Ovary (tissue), 3 donors: ENCODE measurements at regions not wholly inside any gene's neighbourhood (a gene's known extent, or its start where the extent isn't known, plus 50 kb on each side); places are given as distances from the start of the nearest gene placed in this dataset.

Experiments
- CTCF ChIP-seq, 3 donors: fragments of 450-650 bp in 2 of 3; fragments of 200-600 bp in 1 of 3; IDR thresholded peaks; one replicate each; pipeline versions ENCODE4 v1.5.1 to v1.8.0; 2016 to 2022; ENCODE audit warnings: antibody characterized with exemption in 3 of 3, mild to moderate bottlenecking in 1 of 3
- EP300 ChIP-seq: sonication (generic); formaldehyde crosslinking; IDR thresholded peaks from one replicate; pipeline ENCODE4 v1.6.1; 2017; ENCODE audit warnings: antibody characterized with exemption
- POLR2A ChIP-seq: fragments of 450-650 bp; IDR thresholded peaks from one replicate; pipeline ENCODE4 v1.6.1; 2017; ENCODE audit warnings: antibody characterized with exemption, mild to moderate bottlenecking, moderate library complexity
- donor health status: DM: no; HTN: no; CAD: no.

GRCh38 chr12:27187697-27188096, 56.4 kb upstream of the STK38L start:
- TF ChIP-seq CTCF (IDR thresholded peaks at IDR 0.05) (no peak), POLR2A (no peak), EP300 (no peak)
